Ishikawa (cell line): ENCODE measurements at regions not wholly inside any gene's neighbourhood (a gene's known extent, or its start where the extent isn't known, plus 50 kb on each side); places are given as distances from the start of the nearest gene placed in this dataset.

Source experiments
- CEBPB ChIP-seq: IDR thresholded peaks from 2 replicates; pipeline ENCODE4 v1.6.1; 2012
- CREB1 ChIP-seq: IDR thresholded peaks from 2 replicates; pipeline ENCODE4 v1.6.1; 2012; ENCODE audit warnings: low read depth
- EP300 ChIP-seq: IDR thresholded peaks from 2 replicates; pipeline ENCODE4 v1.6.1; 2012; ENCODE audit warnings: borderline replicate concordance
- FOXM1 ChIP-seq: IDR thresholded peaks from 2 replicates; pipeline ENCODE4 v1.6.1; 2012; ENCODE audit warnings: low read depth, borderline replicate concordance
- TAF1 ChIP-seq: IDR thresholded peaks from 2 replicates; pipeline ENCODE4 v1.6.1; 2012; ENCODE audit warnings: low read depth, mild to moderate bottlenecking
- USF1 ChIP-seq: IDR thresholded peaks from 2 replicates; pipeline ENCODE4 v1.6.1; 2012
- TF ChIP-seq, protein P1 (sequence below): IDR thresholded peaks from 2 replicates; pipeline ENCODE4 v1.6.1; 2012; ENCODE audit warnings: low read depth, mild to moderate bottlenecking

- TF ChIP-seq, protein P1, sequence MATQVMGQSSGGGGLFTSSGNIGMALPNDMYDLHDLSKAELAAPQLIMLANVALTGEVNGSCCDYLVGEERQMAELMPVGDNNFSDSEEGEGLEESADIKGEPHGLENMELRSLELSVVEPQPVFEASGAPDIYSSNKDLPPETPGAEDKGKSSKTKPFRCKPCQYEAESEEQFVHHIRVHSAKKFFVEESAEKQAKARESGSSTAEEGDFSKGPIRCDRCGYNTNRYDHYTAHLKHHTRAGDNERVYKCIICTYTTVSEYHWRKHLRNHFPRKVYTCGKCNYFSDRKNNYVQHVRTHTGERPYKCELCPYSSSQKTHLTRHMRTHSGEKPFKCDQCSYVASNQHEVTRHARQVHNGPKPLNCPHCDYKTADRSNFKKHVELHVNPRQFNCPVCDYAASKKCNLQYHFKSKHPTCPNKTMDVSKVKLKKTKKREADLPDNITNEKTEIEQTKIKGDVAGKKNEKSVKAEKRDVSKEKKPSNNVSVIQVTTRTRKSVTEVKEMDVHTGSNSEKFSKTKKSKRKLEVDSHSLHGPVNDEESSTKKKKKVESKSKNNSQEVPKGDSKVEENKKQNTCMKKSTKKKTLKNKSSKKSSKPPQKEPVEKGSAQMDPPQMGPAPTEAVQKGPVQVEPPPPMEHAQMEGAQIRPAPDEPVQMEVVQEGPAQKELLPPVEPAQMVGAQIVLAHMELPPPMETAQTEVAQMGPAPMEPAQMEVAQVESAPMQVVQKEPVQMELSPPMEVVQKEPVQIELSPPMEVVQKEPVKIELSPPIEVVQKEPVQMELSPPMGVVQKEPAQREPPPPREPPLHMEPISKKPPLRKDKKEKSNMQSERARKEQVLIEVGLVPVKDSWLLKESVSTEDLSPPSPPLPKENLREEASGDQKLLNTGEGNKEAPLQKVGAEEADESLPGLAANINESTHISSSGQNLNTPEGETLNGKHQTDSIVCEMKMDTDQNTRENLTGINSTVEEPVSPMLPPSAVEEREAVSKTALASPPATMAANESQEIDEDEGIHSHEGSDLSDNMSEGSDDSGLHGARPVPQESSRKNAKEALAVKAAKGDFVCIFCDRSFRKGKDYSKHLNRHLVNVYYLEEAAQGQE = no peak
- TF ChIP-seq FOXM1 (no peak), TAF1 (no peak), CEBPB (no peak), USF1 (no peak), CREB1 (no peak), EP300 (no peak)
Observed at GRCh38 chr9:81245254-81245956, 443.9 kb downstream of the TLE1 start.
